ENCODE measurements at regions not wholly inside any gene's neighbourhood (a gene's known extent, or its start where the extent isn't known, plus 50 kb on each side); places are given as distances from the start of the nearest gene placed in this dataset.

GRCh38 chr14:75373616-75374015 is 54.2 kb upstream of the JDP2 start:
- TF ChIP-seq EZH2phosphoT487 (IDR thresholded peaks at IDR 0.05; ENCODE audit: low read length) = no peak
- no peak for TF ChIP-seq CTCF (IDR thresholded peaks at IDR 0.05; ENCODE audit: low read length)
- no peak for TF ChIP-seq EZH2 (optimal IDR thresholded peaks at IDR 0.05; ENCODE audit: low read depth, low read length)

Measured in MM.1S (cell line).